ENCODE measurements at regions not wholly inside any gene's neighbourhood (a gene's known extent, or its start where the extent isn't known, plus 50 kb on each side); places are given as distances from the start of the nearest gene placed in this dataset.

- TF ChIP-seq CTCF (IDR thresholded peaks at IDR 0.05), result no peak
- DNase-seq (ENCODE audit: low spot score), result no peak
- Histone ChIP-seq H3K4me3 (no peak overlapping the region), H3K27me3 (replicated peaks; ENCODE audit: insufficient read depth) (no peaks in the 10 kb centered on the region), H3K27ac (no peak overlapping the region), H3K9me3 (no peaks in the 10 kb centered on the region), H3K36me3 (no peaks in the 10 kb centered on the region), H3K4me1 (ENCODE audit: control insufficient read depth in 1 of 2, low read depth in 2 of 2) (no peaks in the 10 kb centered on the region)
- ATAC-seq (ENCODE audit: insufficient number of reproducible peaks, low FRiP score, low read depth), result no peak
Measured at GRCh38 chr17:79452706-79453105, 158.1 kb downstream of the RBFOX3 start.

DNA sequence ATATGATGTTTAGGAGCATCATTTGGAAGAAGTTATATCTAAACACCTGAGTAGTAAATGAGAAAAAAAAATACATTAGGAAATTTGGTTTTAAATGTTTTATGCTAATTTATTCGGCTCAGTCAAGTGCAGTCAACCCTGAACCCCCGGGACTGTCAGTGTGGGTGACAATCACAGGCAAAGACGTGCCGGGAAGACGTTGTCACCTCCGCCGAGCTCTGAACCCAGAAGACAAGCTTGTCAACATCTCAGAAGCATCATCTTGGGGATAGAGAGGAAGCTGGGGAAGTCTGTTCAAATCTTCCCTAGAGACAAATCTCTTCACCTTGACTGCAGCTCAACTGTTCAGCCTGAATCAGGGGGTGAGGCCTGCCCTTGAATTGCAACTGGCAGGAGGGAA, 159.7 kb downstream of the RBFOX3 start:
- H3K27ac ChIP-seq, result no peak overlapping the region
- H3K4me3 ChIP-seq, result no peak overlapping the region
- TF ChIP-seq CTCF (IDR thresholded peaks at IDR 0.05), result no peak
- no peaks in the 10 kb centered on the region for H3K4me1 ChIP-seq (ENCODE audit: control insufficient read depth in 1 of 2, low read depth in 2 of 2)
- DNase-seq (ENCODE audit: low spot score) (no peak), ATAC-seq (ENCODE audit: insufficient number of reproducible peaks, low FRiP score, low read depth) (no peak)
- no peaks in the 10 kb centered on the region for H3K36me3 ChIP-seq
- no peaks in the 10 kb centered on the region for H3K27me3 ChIP-seq (replicated peaks; ENCODE audit: insufficient read depth)
- no peaks in the 10 kb centered on the region for H3K9me3 ChIP-seq

- ATAC-seq (ENCODE audit: insufficient number of reproducible peaks, low FRiP score, low read depth) (no peak), DNase-seq (ENCODE audit: low spot score) (no peak)
- no peaks in the 10 kb centered on the region for H3K36me3 ChIP-seq
- no peaks in the 10 kb centered on the region for H3K9me3 ChIP-seq
- TF ChIP-seq CTCF (IDR thresholded peaks at IDR 0.05), result no peak
- H3K27ac ChIP-seq, result no peak overlapping the region
- no peaks in the 10 kb centered on the region for H3K4me1 ChIP-seq (ENCODE audit: control insufficient read depth in 1 of 2, low read depth in 2 of 2)
- no peak overlapping the region for H3K4me3 ChIP-seq
- H3K27me3 ChIP-seq (replicated peaks; ENCODE audit: insufficient read depth), result no peaks in the 10 kb centered on the region
Measured at GRCh38 chr17:79446399-79447009, 164.3 kb downstream of the RBFOX3 start.

DNA sequence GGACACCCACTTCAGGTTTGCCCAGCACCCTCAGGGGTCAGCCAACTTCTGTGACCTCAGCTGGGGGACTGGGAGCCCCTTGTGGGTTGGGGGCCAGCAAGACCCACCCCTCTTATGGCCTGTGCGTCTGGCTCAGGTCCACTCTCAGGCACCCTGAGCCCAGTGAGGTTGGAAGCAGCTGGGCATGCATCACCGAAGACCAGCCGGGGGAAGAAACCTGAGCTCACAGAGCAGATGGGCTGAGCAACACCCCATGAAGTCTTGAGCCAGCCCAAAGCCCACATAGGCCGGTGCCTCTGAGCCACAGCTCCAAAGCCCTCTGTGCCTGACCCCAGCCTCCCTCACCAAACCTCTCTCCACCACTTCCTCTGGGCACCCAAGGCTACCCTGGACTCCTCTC, 166.7 kb downstream of the RBFOX3 start:
- H3K27me3 ChIP-seq (replicated peaks; ENCODE audit: insufficient read depth), result no peaks in the 10 kb centered on the region
- TF ChIP-seq CTCF (IDR thresholded peaks at IDR 0.05), result no peak
- DNase-seq (ENCODE audit: low spot score), result no peak

GRCh38 chr17:79443026-79443425, 167.8 kb downstream of the RBFOX3 start:
- no peaks in the 10 kb centered on the region for H3K27me3 ChIP-seq (replicated peaks; ENCODE audit: insufficient read depth)
- no peak for ATAC-seq (ENCODE audit: insufficient number of reproducible peaks, low FRiP score, low read depth)

More for the DNA sequence above, 166.7 kb downstream of the RBFOX3 start:
- Histone ChIP-seq H3K4me1 (ENCODE audit: control insufficient read depth in 1 of 2, low read depth in 2 of 2) (no peaks in the 10 kb centered on the region), H3K36me3 (no peaks in the 10 kb centered on the region), H3K4me3 (no peak overlapping the region), H3K27ac (no peak overlapping the region), H3K9me3 (no peaks in the 10 kb centered on the region)
- ATAC-seq (ENCODE audit: insufficient number of reproducible peaks, low FRiP score, low read depth), result no peak

More at GRCh38 chr17:79443026-79443425, 167.8 kb downstream of the RBFOX3 start:
- TF ChIP-seq CTCF (IDR thresholded peaks at IDR 0.05), result no peak
- Histone ChIP-seq H3K4me1 (ENCODE audit: control insufficient read depth in 1 of 2, low read depth in 2 of 2) (no peaks in the 10 kb centered on the region), H3K9me3 (no peaks in the 10 kb centered on the region), H3K27ac (no peak overlapping the region), H3K4me3 (no peak overlapping the region), H3K36me3 (no peaks in the 10 kb centered on the region)
- no peak for DNase-seq (ENCODE audit: low spot score)

All from thoracic aorta (tissue), 2 donors.